ENCODE measurements at regions not wholly inside any gene's neighbourhood (a gene's known extent, or its start where the extent isn't known, plus 50 kb on each side); places are given as distances from the start of the nearest gene placed in this dataset.
"Not testable (repeated sequence)": the region's sequence is repeated elsewhere in the genome, so short reads cannot be mapped to it uniquely, and the experiment has no call there.

DNA sequence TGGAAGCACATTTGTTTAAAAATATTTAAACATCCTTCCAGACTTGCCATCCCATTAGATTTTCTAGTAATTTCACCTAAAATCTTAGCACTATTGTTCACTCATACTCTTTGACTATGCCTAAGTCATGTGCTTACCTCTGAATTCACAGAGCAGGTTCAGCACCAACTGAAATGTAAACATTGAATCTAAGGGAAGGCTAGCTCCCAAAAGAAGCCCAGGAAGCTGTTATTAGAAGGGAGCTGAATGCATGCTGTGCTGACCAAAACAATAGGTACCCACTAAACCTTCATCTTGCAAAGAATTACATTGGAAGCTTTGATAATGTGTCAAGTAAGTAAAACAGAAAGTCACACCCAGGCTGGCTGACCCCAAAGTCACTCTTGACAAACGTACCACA, 571.3 kb downstream of the GABRG2 start:
- no peak for DNase-seq

DNA sequence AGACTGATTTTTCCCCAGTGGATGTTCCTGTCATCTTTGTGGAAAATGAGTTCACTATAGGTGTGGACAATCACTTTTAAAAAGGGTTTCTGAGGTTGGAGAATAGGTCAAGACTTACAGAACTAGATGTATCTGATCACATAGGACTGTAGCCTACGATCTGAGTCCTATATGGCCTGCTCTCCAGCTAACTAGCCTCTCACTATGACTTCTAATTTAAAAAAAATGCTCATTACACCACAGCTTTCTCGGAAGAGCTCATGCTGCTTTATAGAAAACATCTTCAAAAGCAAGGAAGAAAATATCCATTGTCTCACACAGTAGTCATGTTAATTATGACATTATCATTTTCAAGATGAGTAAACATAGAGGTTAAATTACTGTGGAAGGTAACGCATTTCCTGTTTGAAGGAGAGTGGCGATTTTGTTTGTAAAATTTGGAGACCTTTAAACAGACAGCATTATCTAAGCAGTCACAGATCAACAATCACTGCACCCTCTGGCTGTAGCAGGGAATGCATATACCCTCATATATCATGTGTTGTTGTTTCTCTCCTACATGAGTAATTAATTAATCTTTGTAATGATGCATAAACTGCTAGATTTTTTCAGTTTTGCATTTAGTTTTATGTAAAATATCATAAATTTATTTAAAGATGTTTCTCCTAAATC, 573.7 kb downstream of the GABRG2 start:
- no peak for DNase-seq

DNA sequence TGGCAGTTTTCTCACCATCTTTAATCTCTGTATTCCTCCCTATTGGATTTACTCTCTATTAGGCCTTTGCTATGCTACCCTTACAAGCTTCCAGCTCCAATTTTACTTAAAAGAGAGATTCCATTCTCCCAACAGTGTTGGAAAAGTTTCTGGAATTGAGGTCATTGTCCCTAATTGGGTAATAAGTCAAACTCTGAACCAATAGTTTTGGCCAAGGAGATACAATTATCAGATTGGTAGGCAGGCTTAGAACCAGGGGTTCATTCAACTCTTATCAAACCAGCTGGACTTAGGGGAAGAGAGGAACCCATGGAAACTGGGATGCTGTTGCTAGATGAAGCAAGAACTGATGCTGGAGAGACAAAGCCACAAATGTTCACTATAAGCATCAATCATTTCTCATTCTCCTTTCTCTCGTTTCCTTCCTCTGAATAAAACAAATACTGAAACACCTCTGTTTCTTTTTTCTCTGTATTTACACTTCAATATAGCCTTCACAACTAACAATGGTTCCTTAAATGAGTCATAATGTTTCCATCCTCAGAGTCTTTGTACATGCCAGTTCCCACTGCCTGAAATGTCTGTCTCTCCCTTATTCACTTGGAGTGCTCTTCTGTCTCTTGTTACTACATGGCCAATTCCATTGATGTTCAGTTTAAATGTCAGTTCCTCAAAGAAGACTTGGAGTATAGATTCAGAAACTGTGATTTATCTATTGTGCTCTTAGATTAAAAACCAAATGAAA, 587.3 kb downstream of the GABRG2 start:
- DNase-seq = no peak

DNA sequence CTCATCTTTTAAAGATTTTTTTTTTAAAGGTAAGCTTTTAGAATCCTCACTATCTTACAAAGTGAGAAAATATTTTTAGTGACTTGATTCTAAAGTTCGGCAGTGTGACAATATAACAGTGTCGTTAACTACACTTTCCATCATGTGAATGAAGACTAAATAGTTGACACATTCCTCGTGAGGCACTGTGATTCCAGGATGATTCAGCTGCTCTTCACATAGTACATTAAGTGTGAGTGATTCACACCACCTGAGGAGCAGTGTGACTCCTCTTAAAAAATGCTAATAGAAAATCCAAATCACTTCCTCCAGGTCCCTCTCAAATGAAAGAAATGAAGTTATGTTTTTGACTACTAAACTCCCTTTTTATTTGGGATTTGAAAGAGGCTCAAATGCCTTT, 589.5 kb downstream of the GABRG2 start:
- no peak for DNase-seq

DNA sequence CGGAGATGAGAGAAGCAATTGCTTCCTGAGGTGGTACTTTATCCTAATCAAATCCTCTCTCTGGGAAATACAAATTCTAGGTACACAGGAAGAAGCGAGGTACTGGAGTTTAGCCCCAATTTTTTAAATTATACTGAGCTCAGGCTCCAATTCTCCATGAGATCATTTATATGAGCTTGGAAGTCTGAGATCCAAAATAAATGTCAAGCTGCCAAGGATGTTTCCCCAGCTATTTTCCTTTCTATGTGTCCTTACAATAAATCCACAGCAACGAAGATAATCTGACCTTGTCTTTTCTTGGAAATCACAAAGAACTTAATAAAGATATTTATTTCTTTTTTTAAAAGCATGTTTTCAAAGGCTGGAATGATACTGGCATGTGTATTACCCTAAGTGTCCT, 597.3 kb downstream of the GABRG2 start:
- no peak for DNase-seq

DNA sequence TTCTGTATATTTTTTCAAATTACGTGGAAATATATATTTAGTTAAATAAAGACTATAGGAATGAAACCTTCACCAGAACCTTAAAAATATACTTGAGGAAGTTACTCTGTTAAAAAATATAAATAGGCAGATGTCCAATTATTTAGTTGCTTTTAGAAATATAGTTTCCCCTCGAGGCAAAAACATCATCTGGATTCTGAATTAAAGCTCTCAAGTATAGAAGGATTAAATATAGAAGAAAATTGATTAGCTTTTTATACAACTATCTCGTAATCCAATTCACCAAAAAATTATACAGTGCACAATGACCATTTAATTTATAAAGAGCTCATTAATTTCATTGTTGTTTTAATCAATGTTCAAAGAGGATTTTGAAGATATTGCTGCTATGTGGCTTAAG, 601.4 kb downstream of the GABRG2 start:
- no peak for DNase-seq

DNA sequence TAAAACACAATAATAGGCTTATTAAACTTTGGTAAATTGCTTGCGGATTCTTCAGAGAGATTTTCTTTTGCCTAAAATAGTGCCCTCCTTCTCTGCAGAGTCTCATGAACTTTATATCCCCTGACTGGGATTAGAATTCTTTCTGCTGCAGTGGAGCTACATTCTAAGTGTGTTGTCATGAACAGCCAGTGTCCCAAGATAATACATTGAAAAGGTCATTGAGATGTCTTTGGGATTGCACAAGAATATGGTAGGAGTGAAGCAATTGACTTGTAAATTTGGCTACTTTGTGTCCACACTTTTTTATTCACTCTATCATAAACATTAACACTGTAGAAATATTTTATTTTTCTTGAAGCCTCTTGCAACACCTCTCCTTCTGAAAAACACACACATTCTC, 604.5 kb downstream of the GABRG2 start:
- DNase-seq = no peak

DNA sequence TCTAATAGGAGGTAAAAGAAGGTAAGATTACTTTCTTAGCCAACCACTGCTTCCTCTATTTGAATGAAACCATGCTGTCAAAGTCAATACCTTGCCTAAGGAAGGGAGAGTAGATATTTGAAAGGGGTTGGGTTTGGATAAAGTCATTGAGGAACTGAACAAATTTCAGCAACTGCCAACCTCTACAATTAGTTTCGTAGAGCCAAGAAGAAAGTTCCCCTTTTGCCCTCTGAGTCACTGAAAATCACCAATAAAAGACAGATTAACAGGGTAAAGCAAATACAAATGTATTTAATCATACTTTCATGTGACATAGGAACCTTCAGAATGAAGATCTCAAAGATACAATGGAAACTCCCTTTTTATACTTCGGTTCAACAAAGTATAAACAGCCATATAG, 615.7 kb downstream of the GABRG2 start:
- no peak for DNase-seq

DNA sequence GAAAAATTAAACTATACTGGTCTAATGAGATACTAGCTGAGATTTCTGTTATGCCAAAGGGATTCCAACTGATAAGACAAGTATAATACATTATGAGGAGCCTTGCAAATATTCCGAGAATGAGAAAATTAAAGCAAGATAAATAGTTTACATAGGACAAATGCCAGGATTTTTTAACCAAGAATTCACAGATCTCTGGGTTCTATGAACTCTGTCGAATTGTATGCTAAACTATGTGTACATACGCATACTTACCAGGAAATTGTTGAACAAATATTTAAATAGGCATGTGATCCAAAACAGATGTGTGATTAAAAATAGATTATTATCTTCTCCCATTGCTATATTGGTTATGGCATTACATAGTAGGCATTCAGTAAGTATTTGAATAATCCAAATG, 616.6 kb downstream of the GABRG2 start:
- DNase-seq = no peak

DNA sequence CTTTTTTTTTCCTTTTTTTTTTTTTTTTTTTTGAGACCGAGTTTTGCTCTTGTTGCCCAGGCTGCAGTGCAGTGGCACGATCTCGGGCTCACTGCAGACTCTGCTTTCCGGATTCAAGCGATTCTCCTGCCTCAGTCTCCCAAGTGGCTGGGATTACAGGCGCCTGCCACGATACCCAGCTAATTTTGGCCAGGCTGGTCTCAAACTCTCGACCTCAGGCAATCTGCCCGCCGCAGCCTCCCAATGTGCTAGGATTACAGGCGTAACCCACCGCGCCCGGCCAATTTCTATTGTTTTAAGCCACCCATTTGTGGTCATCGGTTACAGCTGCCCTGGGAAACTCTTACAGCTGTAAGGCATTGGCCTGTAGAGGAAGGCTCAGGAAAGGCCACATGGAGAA, 617.7 kb downstream of the GABRG2 start:
- no peak for DNase-seq

- DNase-seq = not testable (repeated sequence)
Measured at GRCh38 chr5:162696272-162696671, 628.7 kb downstream of the GABRG2 start.

DNA sequence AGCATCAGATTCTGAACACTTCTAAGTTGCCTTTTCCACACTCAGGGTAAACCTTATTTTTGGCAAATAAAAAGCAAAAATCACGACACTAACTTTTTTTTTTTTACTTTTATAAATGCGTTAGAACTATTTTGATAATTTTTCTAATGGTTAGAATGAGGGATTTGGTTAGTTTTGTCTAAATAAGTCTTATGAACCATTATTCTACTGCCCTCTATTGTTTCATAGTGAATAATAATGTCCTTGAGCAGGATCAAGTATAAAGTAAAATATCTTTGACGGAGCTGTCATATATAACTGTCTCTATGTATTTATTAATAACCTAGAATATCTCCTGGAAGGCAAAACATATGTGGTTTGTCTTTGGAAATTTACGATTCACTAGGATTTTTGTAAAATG, 631.8 kb downstream of the GABRG2 start:
- DNase-seq = no peak

- no peak for DNase-seq
Measured at GRCh38 chr5:162703914-162704313, 636.3 kb downstream of the GABRG2 start.

DNA sequence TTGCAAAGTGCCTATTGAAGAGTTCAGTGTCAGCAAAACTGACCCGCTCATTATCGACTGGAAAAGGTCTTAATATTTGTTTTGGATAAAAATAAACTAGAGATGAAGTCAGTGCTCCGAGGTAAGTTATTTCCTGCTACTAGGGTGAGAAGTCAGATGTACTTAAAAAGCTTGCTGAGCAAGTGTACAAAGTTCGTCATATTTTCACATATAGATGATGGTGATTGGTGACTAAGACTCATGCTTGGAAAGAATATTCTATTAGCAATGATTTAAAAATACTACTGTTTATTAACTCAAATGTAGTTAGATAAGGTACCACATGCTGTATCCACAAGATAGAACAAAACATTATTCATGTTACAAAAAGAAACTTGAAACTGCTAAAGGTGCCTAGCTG, 643.7 kb downstream of the GABRG2 start:
- DNase-seq = no peak

GRCh38 chr5:162719720-162720119, 652.1 kb downstream of the GABRG2 start:
- DNase-seq = no peak

- no peak for DNase-seq
Measured at GRCh38 chr5:162721125-162721524, 653.6 kb downstream of the GABRG2 start.

DNA sequence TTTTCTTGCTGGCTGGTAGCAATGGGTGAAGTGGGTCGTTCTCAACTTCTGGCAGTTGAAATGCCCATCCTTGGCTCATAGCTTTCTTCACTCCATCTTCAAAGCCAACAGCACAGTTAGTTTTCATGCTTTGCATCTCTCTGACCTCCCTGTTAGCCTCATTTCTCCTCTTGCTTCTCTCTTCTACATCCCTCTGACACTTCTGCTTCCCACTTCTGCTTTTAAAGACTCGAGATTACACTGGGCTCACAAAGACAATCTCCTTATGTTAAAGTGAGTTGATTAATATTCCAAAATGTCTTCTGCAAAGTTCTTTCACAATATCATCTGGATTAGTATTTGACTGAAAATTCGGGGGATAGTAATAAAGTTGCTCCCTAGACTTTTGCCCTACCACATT, 684.8 kb upstream of the CCNG1 start:
- DNase-seq = no peak

DNA sequence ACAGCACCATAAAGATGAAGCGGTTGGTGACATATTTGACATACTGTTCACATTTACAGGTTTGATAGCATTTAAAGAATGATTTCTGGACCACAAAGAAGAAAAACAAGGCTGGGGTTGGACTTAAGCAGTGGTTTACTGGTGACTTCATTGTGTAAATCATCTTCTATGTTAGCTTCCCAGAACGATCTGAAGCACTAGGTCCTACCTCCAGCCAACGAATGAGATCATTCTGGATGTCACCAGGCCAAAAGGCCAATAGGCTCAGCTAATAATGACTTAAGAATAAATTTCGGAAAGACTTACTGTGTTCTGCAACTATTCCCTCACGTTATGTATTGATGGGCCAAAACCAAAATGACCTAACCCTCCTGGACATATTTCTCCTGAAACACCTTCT, 675.3 kb upstream of the CCNG1 start:
- no peak for DNase-seq

- DNase-seq = no peak
Measured at GRCh38 chr5:162769019-162769418, 668.4 kb upstream of the CCNG1 start.

DNA sequence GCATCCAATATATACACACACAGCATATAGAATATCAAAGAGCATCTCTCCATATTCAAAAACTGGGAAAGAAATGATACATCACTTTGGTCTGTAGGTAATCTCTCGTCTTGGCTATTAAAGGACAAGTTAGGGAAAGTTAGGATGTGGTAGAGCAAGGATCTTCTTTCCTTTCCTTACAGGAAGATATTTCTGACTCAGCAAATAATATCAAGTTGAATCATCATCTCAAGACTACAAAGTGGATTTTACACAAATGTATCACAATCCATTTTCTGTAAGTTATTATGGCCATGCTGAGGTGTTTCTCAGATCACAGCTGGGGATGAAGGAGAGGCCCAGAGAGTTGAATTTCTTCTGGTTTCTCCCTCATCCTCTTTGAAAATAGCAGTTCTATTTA, 651.7 kb upstream of the CCNG1 start:
- no peak for DNase-seq

GRCh38 chr5:162786234-162786633, 651.2 kb upstream of the CCNG1 start:
- no peak for DNase-seq

DNA sequence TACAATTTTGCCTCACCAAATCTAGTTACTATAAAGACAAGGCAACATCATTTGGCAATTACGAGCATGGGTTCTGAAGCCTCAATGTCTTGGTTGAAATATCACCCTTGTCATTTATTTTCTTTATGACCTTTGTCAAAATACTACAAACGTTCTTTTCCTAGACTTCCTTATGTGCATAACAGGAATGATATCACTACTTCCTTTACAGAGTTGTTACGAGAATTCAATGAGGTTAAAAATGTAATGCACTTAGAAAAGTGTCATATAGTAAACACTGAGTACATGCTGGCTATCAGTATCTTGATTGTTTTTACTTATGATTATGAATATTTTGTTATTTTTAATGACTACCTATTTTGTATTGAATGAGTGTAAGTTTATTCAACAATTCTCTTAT, 640.9 kb upstream of the CCNG1 start:
- no peak for DNase-seq

DNA sequence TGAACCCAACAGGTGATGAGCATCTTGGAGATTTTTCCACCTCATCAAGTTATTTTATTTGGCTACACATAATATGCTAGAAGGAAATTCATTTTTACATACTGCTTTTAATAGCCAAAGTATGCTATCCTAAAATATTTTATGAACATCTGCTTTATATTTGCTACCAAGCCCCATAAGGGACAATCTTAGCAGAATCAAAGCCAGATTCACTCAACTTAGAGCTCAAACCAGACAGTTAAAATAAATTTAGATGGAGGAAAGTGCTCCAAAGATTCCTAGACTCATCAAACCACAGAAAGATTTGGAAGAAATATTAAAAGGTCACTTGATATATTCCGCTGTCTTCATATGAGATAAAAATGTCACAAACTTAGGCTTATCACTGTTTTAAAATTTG, 637.1 kb upstream of the CCNG1 start:
- no peak for DNase-seq

DNA sequence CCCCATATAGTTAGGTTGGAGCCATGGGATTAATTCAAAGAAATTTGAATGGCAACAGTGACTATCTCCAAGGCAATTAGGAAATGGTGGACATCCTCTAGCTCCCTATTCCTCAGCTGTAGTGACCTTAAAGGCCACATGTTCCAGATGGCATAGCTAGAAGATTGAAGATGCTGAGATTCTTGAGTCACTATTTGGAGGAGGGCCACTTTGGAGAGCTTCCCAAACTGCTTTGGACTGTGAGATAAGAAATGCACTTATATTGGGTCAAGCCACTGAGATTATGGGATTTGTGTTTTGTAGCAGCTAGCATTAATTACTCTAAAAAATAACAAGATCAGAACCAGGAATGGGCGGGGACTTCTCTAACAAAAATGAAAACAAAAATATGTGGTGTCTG, 636.2 kb upstream of the CCNG1 start:
- DNase-seq = no peak

DNA sequence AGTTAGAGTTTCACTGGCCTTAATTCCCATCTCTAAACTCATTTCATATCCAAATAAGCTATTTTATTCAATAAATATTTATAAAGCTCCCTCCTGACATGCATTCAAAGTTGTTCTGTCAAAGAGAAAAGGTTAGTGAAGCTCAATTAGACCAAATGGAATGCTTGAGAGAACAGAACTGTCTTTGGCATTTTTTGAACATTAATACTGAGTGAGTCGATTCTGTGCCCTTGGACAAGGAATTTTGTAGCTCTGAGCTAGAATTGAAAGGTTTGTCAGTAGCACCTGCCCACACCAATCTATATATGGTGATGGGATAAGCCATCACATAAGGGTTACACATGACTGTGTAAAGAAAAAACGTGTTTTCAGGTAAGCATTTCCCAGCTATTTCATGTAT, 631.2 kb upstream of the CCNG1 start:
- DNase-seq = no peak
